ENCODE measurements at regions not wholly inside any gene's neighbourhood (a gene's known extent, or its start where the extent isn't known, plus 50 kb on each side); places are given as distances from the start of the nearest gene placed in this dataset.
A peak's percentile ranks its signal among the peaks of the same experiment; 100 is the strongest.

DNA sequence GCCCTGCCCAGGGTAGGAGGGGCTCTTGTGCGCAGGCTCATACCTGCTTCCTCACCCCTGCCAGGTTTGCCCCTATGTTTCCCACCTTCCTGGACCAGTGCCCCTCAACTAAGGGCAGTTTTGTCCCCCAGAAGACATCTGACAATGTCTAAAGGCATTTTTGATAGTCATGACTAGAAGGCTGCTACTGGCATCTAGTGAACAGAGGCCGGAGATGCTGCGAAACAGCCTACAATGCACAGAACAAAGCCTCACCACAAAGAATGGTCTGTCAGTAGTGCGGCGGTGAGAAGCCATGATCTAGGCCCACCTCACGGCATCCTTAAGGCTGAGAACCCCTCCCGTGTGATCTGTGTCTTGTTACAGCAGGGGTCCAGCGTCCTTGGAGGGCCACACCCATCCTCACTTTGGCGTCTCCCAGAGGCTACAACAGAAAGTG is 96.0 kb downstream of the TMEM17 start:
- H4K91ac ChIP-seq (ENCODE audit: low read depth, low read length) = peak overlapping the region; percentile 67
- no peaks in the 10 kb centered on the region for H3K79me2 ChIP-seq (ENCODE audit: control insufficient read depth, insufficient read depth, low read length, poor library complexity)
- peak overlapping the region; percentile 50 for H3K27ac ChIP-seq (ENCODE audit: low read depth, low read length)
- DNase-seq = peak in 1 of 2 donors; percentile 18
- peak overlapping the region; percentile 71 for H3K14ac ChIP-seq (ENCODE audit: low read length)
- H3K4me2 ChIP-seq (ENCODE audit: low read length) = no peak overlapping the region
- no peak overlapping the region for H3K4me3 ChIP-seq (ENCODE audit: low read depth, low read length)
- WGBS (ENCODE audit: extremely low coverage, insufficient coverage, insufficient read length) = no CpG with 5 or more reads among the region's 9 CpGs
- peak overlapping the region; percentile 49 for H3K18ac ChIP-seq (ENCODE audit: low read length)
- peak overlapping the region; percentile 3 for H2BK5ac ChIP-seq (ENCODE audit: low read depth, low read length, poor library complexity)
- H3K27me3 ChIP-seq (ENCODE audit: insufficient read depth, low read length) = no peaks in the 10 kb centered on the region
- peak overlapping the region; percentile 87 for H2BK120ac ChIP-seq (ENCODE audit: insufficient read depth, low read length, poor library complexity)
- H3K36me3 ChIP-seq (ENCODE audit: control insufficient read depth in 1 of 2, insufficient read depth in 2 of 2, low read length in 2 of 2) = no peaks in the 10 kb centered on the region
- no peak overlapping the region for H3K23ac ChIP-seq (ENCODE audit: low read length)
- no peak overlapping the region for H3K9ac ChIP-seq (ENCODE audit: low read length)
- H2AK5ac ChIP-seq (ENCODE audit: low read length) = peak overlapping the region; percentile 94
- H3K4me1 ChIP-seq (ENCODE audit: control insufficient read depth in 1 of 2, insufficient read depth in 2 of 2, low read length in 2 of 2) = peaks cover 24 to 27% of the 10 kb centered on the region in 2 experiments
- peak overlapping the region; percentile 93 for H2BK12ac ChIP-seq (ENCODE audit: low read length)
- H4K12ac ChIP-seq (ENCODE audit: low read depth, low read length) = no peak overlapping the region
- no peak overlapping the region for H2AFZ ChIP-seq (ENCODE audit: insufficient read depth, low read length, poor library complexity)
- H3K79me1 ChIP-seq (ENCODE audit: low read length) = peaks cover 21% of the 10 kb centered on the region
- H4K8ac ChIP-seq (ENCODE audit: low read depth, low read length) = peak overlapping the region; percentile 64
- peak overlapping the region; percentile 49 for H3K4ac ChIP-seq (ENCODE audit: low read depth, low read length)
- H3K9me3 ChIP-seq (ENCODE audit: insufficient read depth, low read depth, low read length) = no peaks in the 10 kb centered on the region

GRCh38 chr2:62409442-62409841 is 96.6 kb downstream of the TMEM17 start:
- H2BK5ac ChIP-seq (ENCODE audit: low read depth, low read length, poor library complexity) = peak overlapping the region; percentile 3
- H2BK120ac ChIP-seq (ENCODE audit: insufficient read depth, low read length, poor library complexity) = peak overlapping the region; percentile 87
- peak overlapping the region; percentile 33 for H3K14ac ChIP-seq (ENCODE audit: low read length)
- peak overlapping the region; percentile 50 for H3K27ac ChIP-seq (ENCODE audit: low read depth, low read length)
- no peak overlapping the region for H3K23ac ChIP-seq (ENCODE audit: low read length)
- peak; percentile 14 to 57 for DNase-seq
- H3K18ac ChIP-seq (ENCODE audit: low read length) = peak overlapping the region; percentile 43
- peak overlapping the region; percentile 67 for H4K91ac ChIP-seq (ENCODE audit: low read depth, low read length)
- no peaks in the 10 kb centered on the region for H3K36me3 ChIP-seq (ENCODE audit: control insufficient read depth in 1 of 2, insufficient read depth in 2 of 2, low read length in 2 of 2)
- no peak overlapping the region for H3K9ac ChIP-seq (ENCODE audit: low read length)
- WGBS (ENCODE audit: extremely low coverage, insufficient coverage, insufficient read length) = no CpG with 5 or more reads among the region's 2 CpGs
- H3K4ac ChIP-seq (ENCODE audit: low read depth, low read length) = peak overlapping the region; percentile 49
- no peaks in the 10 kb centered on the region for H3K79me2 ChIP-seq (ENCODE audit: control insufficient read depth, insufficient read depth, low read length, poor library complexity)
- H3K4me1 ChIP-seq (ENCODE audit: control insufficient read depth in 1 of 2, insufficient read depth in 2 of 2, low read length in 2 of 2) = peaks cover 24 to 27% of the 10 kb centered on the region in 2 experiments
- no peak overlapping the region for H2AFZ ChIP-seq (ENCODE audit: insufficient read depth, low read length, poor library complexity)
- peaks cover 21% of the 10 kb centered on the region for H3K79me1 ChIP-seq (ENCODE audit: low read length)
- no peak overlapping the region for H3K4me2 ChIP-seq (ENCODE audit: low read length)
- no peaks in the 10 kb centered on the region for H3K9me3 ChIP-seq (ENCODE audit: insufficient read depth, low read depth, low read length)
- H4K12ac ChIP-seq (ENCODE audit: low read depth, low read length) = no peak overlapping the region
- H4K8ac ChIP-seq (ENCODE audit: low read depth, low read length) = peak overlapping the region; percentile 64
- peak overlapping the region; percentile 94 for H2AK5ac ChIP-seq (ENCODE audit: low read length)
- H2BK12ac ChIP-seq (ENCODE audit: low read length) = peak overlapping the region; percentile 93
- H3K4me3 ChIP-seq (ENCODE audit: low read depth, low read length) = no peak overlapping the region
- no peaks in the 10 kb centered on the region for H3K27me3 ChIP-seq (ENCODE audit: insufficient read depth, low read length)

DNA sequence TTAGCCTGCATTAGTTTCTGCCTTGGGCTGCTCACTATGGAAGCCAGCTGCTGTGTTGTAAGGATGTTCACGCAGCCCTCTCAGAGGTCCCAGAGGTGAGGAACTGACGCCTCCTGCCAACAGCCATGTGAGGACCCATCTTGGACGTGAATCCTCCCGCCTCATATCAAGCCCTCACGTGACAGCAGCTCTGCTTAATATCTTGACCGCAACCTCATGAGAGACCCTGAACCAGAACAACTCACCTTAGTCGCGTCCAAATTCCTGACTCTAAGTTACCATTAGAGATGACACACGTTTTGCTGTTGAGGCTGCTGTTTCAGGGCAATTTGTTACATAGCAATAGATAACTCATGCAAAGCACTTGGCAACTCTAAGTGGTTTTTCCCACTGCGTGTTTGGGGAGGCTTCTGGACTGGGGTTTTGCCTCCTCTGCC is 97.7 kb downstream of the TMEM17 start:
- no peak overlapping the region for H3K18ac ChIP-seq (ENCODE audit: low read length)
- H3K79me2 ChIP-seq (ENCODE audit: control insufficient read depth, insufficient read depth, low read length, poor library complexity) = no peaks in the 10 kb centered on the region
- no peak for DNase-seq
- no peak overlapping the region for H4K12ac ChIP-seq (ENCODE audit: low read depth, low read length)
- H3K36me3 ChIP-seq (ENCODE audit: control insufficient read depth in 1 of 2, insufficient read depth in 2 of 2, low read length in 2 of 2) = no peaks in the 10 kb centered on the region
- no peak overlapping the region for H3K4me2 ChIP-seq (ENCODE audit: low read length)
- H4K8ac ChIP-seq (ENCODE audit: low read depth, low read length) = no peak overlapping the region
- no peak overlapping the region for H2AFZ ChIP-seq (ENCODE audit: insufficient read depth, low read length, poor library complexity)
- WGBS (ENCODE audit: extremely low coverage, insufficient coverage, insufficient read length) = no CpG with 5 or more reads among the region's 10 CpGs
- H3K23ac ChIP-seq (ENCODE audit: low read length) = no peak overlapping the region
- no peak overlapping the region for H2BK5ac ChIP-seq (ENCODE audit: low read depth, low read length, poor library complexity)
- H3K14ac ChIP-seq (ENCODE audit: low read length) = no peak overlapping the region
- no peak overlapping the region for H2AK5ac ChIP-seq (ENCODE audit: low read length)
- H3K79me1 ChIP-seq (ENCODE audit: low read length) = peaks cover 21% of the 10 kb centered on the region
- H3K4me1 ChIP-seq (ENCODE audit: control insufficient read depth in 1 of 2, insufficient read depth in 2 of 2, low read length in 2 of 2) = peaks cover 24 to 27% of the 10 kb centered on the region in 2 experiments
- no peaks in the 10 kb centered on the region for H3K27me3 ChIP-seq (ENCODE audit: insufficient read depth, low read length)
- no peak overlapping the region for H3K4me3 ChIP-seq (ENCODE audit: low read depth, low read length)
- no peak overlapping the region for H2BK120ac ChIP-seq (ENCODE audit: insufficient read depth, low read length, poor library complexity)
- H3K4ac ChIP-seq (ENCODE audit: low read depth, low read length) = no peak overlapping the region
- no peak overlapping the region for H3K27ac ChIP-seq (ENCODE audit: low read depth, low read length)
- H3K9ac ChIP-seq (ENCODE audit: low read length) = no peak overlapping the region
- no peak overlapping the region for H4K91ac ChIP-seq (ENCODE audit: low read depth, low read length)
- H2BK12ac ChIP-seq (ENCODE audit: low read length) = peak overlapping the region; percentile 40
- no peaks in the 10 kb centered on the region for H3K9me3 ChIP-seq (ENCODE audit: insufficient read depth, low read depth, low read length)

GRCh38 chr2:62407838-62408237 is 98.2 kb downstream of the TMEM17 start:
- Histone ChIP-seq H4K91ac (ENCODE audit: low read depth, low read length) (no peak overlapping the region), H3K27me3 (ENCODE audit: insufficient read depth, low read length) (no peaks in the 10 kb centered on the region), H3K27ac (ENCODE audit: low read depth, low read length) (no peak overlapping the region), H3K4ac (ENCODE audit: low read depth, low read length) (no peak overlapping the region), H2AK5ac (ENCODE audit: low read length) (no peak overlapping the region), H2BK12ac (ENCODE audit: low read length) (no peak overlapping the region), H3K23ac (ENCODE audit: low read length) (no peak overlapping the region), H2BK120ac (ENCODE audit: insufficient read depth, low read length, poor library complexity) (no peak overlapping the region), H3K4me1 (ENCODE audit: control insufficient read depth in 1 of 2, insufficient read depth in 2 of 2, low read length in 2 of 2) (peaks cover 24 to 27% of the 10 kb centered on the region in 2 experiments), H2BK5ac (ENCODE audit: low read depth, low read length, poor library complexity) (no peak overlapping the region), H3K9ac (ENCODE audit: low read length) (no peak overlapping the region), H3K4me2 (ENCODE audit: low read length) (no peak overlapping the region), H3K9me3 (ENCODE audit: insufficient read depth, low read depth, low read length) (no peaks in the 10 kb centered on the region), H3K36me3 (ENCODE audit: control insufficient read depth in 1 of 2, insufficient read depth in 2 of 2, low read length in 2 of 2) (no peaks in the 10 kb centered on the region), H4K12ac (ENCODE audit: low read depth, low read length) (no peak overlapping the region), H3K14ac (ENCODE audit: low read length) (no peak overlapping the region), H3K18ac (ENCODE audit: low read length) (no peak overlapping the region), H3K4me3 (ENCODE audit: low read depth, low read length) (no peak overlapping the region), H3K79me2 (ENCODE audit: control insufficient read depth, insufficient read depth, low read length, poor library complexity) (no peaks in the 10 kb centered on the region), H4K8ac (ENCODE audit: low read depth, low read length) (no peak overlapping the region), H3K79me1 (ENCODE audit: low read length) (peaks cover 21% of the 10 kb centered on the region), H2AFZ (ENCODE audit: insufficient read depth, low read length, poor library complexity) (no peak overlapping the region)
- no CpG with 5 or more reads among the region's 6 CpGs for WGBS (ENCODE audit: extremely low coverage, insufficient coverage, insufficient read length)
- no peak for DNase-seq

Measured in trophoblast cell (in vitro differentiated cells and primary cell).